BJ (cell line): ENCODE measurements at regions not wholly inside any gene's neighbourhood (a gene's known extent, or its start where the extent isn't known, plus 50 kb on each side); places are given as distances from the start of the nearest gene placed in this dataset.

Experiments used
- CTCF ChIA-PET: fragments of 350-600 bp; formaldehyde crosslinking; extraction: SDS; loops from one replicate; lab custom pipeline; 2021; ENCODE audit warnings: antibody characterized with exemption, inconsistent platforms; lab: Yijun Ruan, JAX
- POLR2A ChIA-PET: fragments of 300-600 bp; sonication (Branson Sonifier 250); formaldehyde crosslinking; extraction: SDS; loops from one replicate; lab custom pipeline; 2021; ENCODE audit warnings: antibody characterized with exemption; lab: Charles Lee
- DNase-seq: peaks from one replicate; pipeline ENCODE4 v3.0.0-alpha.2; 2011; ENCODE audit warnings: low read depth
- H3K27me3 ChIP-seq: 2 replicates; pipeline ENCODE4 v1.6.0; 2011; ENCODE audit warnings: low read length; ENCODE audit not compliant: control insufficient read depth, insufficient read depth
- H3K36me3 ChIP-seq: 2 replicates; pipeline ENCODE4 v1.5.1; 2011; ENCODE audit warnings: low read length; ENCODE audit not compliant: control insufficient read depth, insufficient read depth
- H3K4me3 ChIP-seq: 2 replicates; pipeline ENCODE4 v1.5.1; 2011; ENCODE audit warnings: low read depth, mild to moderate bottlenecking, control low read depth, low read length
- CTCF ChIP-seq: IDR thresholded peaks from 2 replicates; pipeline ENCODE4 v1.5.1; 2011; ENCODE audit warnings: low read depth, mild to moderate bottlenecking, control low read depth, inconsistent platforms, low read length, moderate library complexity; ENCODE audit not compliant: insufficient read depth

GRCh38 chr21:34199121-34199910, 125.9 kb downstream of the MRPS6 start:
- no peak for TF ChIP-seq CTCF
- Histone ChIP-seq H3K27me3 (no peaks in the 10 kb centered on the region), H3K36me3 (no peaks in the 10 kb centered on the region), H3K4me3 (no peak overlapping the region)
- ChIA-PET CTCF (interaction anchor here (1.0 to 3.6 kb wide), 4 partner anchors 11 to 275 kb away, joined by 3 to 25 read pairs (median 4); no protein-coding TSS in a partner anchor), POLR2A (no interaction called here)
- DNase-seq: no peak

- Histone ChIP-seq H3K36me3 (no peaks in the 10 kb centered on the region), H3K27me3 (no peaks in the 10 kb centered on the region), H3K4me3 (no peak overlapping the region)
- TF ChIP-seq CTCF: no peak
- ChIA-PET CTCF (interaction anchor here (0.7 to 3.7 kb wide), 6 partner anchors 34 to 277 kb away, joined by 3 to 33 read pairs (median 4); no protein-coding TSS in a partner anchor), POLR2A (no interaction called here)
- no peak for DNase-seq
Observed at GRCh38 chr21:34200288-34200905, 127.0 kb downstream of the MRPS6 start.

GRCh38 chr21:34201001-34201400, 127.6 kb downstream of the MRPS6 start:
- Histone ChIP-seq H3K4me3 (no peak overlapping the region), H3K36me3 (no peaks in the 10 kb centered on the region), H3K27me3 (no peaks in the 10 kb centered on the region)
- DNase-seq: no peak
- no peak for TF ChIP-seq CTCF
- POLR2A ChIA-PET: interaction anchor here (1.0 kb wide), 1 partner anchor 277 kb away, joined by 4 read pairs; no protein-coding TSS in a partner anchor
- CTCF ChIA-PET: interaction anchor here (0.7 to 3.7 kb wide), 8 partner anchors 14 to 277 kb away, joined by 3 to 33 read pairs (median 6); no protein-coding TSS in a partner anchor

- no peak for DNase-seq
- no peak for TF ChIP-seq CTCF
- no peaks in the 10 kb centered on the region for H3K36me3 ChIP-seq
- peak overlapping the region; percentile 49 for H3K4me3 ChIP-seq
- CTCF ChIA-PET: interaction anchor here (0.6 to 3.7 kb wide), 18 partner anchors 15 to 278 kb away, joined by 3 to 33 read pairs (median 4); no protein-coding TSS in a partner anchor
- POLR2A ChIA-PET: interaction anchor here (0.6 to 1.0 kb wide), 2 partner anchors 28 to 277 kb away, joined by 3 to 4 read pairs; no protein-coding TSS in a partner anchor
- H3K27me3 ChIP-seq: no peaks in the 10 kb centered on the region
Observed at GRCh38 chr21:34201481-34201858, 128.1 kb downstream of the MRPS6 start.
